ENCODE measurements at regions not wholly inside any gene's neighbourhood (a gene's known extent, or its start where the extent isn't known, plus 50 kb on each side); places are given as distances from the start of the nearest gene placed in this dataset.

- TF ChIP-seq CTCF (conservative IDR thresholded peaks at IDR 0.05; ENCODE audit: low read length), result no peak
- TF ChIP-seq EZH2phosphoT487 (IDR thresholded peaks at IDR 0.05; ENCODE audit: borderline replicate concordance, low read depth, low read length), result no peak
Observed at GRCh38 chrX:13955975-13956374, 73.7 kb downstream of the GEMIN8 start.

Data from OCI-LY7 (cell line).